CD4-positive, alpha-beta T cell treated with Interferon alpha-2 for 1 hour (primary cell): ENCODE measurements at regions not wholly inside any gene's neighbourhood (a gene's known extent, or its start where the extent isn't known, plus 50 kb on each side); places are given as distances from the start of the nearest gene placed in this dataset.

Experiments used
- DNase-seq, 2 donors: peaks; one replicate each; pipeline ENCODE4 v3.0.0-alpha.2; 2020 to 2022

DNA sequence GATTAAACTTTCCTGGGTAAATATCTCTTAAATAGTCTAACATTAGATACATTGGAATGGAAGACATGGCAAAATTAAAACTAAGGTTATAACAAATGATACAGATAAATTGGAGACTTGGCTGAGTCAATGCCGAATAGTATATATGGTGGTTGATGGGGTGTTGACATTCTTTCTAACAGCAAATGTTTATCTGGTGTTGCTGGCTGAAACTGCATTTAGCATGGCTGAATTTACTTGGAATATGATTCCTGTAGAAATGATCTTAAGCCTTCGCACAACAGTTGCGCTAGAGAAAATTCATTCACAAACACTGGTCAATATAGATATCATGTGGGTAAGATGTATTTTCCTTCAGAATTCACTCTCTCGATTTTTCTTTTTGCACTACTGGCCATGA, 646.0 kb upstream of the CXADR start:
- no peak for DNase-seq

DNA sequence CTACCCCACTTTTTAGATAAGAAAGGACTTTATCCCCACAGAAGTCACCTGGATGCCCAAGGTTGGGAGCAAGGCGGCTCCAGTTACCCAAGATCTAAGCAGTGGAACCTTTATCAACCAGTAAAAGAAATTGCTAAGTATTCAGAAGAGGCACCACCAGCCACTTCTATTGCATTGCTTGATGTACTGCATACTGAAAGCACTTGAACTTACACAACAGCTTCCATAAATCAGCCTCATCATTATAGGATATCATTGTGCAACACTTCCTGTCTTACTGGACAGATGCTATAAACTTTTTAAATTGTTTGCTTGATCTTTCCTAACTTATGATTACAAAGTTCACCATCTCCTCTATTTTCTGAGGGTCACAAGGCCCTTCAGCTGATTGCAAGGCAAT, 642.7 kb upstream of the CXADR start:
- DNase-seq: no peak

DNA sequence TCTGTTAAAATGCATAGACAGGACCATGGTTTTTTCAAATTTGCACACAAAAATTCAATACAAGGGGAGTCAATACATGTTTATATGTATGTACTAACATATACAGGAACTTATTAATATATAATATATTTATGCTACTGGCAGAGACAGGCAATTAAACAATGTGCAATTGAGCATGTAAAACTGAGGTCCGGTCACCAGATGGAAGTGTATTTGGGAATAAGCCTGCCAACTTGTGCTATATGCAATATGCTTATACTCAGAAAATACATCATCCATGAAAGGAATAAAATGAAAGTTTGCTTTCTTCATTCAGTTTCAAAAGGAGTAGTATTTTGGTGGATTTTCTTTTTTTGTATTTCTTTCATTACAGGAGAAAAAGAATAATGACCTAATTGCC, 640.2 kb upstream of the CXADR start:
- no peak for DNase-seq

DNA sequence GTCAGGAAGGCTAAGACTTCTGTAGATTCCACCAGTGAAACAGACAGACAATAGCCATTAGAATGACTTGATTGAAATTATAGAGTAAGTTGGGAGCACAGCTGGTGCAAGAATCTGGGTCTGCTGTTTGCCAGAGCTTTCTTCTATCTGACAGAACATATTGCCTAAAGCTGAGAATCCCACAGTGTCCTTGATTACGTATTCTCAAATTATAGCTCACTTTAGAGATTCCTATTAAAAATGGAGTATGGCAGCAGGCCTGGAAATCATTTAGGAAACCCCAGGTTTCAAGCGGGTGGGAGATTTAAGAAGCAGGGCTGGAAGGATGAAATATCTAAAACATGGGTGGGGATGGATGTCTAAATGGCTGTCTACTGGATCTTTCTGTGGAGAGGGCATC, 639.7 kb upstream of the CXADR start:
- DNase-seq: no peak

GRCh38 chr21:16873596-16873995, 639.2 kb upstream of the CXADR start:
- DNase-seq: no peak

- no peak for DNase-seq
These were observed 633.4 kb upstream of the CXADR start for GRCh38 chr21:16879479-16879878.

DNA sequence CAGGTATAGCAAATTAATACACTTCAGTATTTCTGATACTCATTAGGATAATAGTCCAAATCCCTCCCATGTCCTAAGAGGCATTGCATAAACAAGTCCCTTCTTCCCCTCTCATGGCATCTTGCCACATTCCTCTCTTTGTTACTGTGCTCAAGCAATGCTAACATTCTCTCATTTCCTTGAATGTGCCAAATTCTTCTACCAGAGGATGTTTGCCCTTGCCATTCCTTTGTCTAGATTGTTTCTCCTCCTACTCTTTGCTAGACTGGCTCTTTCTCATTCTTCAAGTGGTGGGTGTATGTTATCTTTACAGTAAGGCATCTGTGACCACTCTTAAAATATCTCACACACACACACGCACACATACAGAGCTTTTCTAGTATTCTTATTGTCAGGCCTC, 621.0 kb upstream of the CXADR start:
- DNase-seq: no peak

DNA sequence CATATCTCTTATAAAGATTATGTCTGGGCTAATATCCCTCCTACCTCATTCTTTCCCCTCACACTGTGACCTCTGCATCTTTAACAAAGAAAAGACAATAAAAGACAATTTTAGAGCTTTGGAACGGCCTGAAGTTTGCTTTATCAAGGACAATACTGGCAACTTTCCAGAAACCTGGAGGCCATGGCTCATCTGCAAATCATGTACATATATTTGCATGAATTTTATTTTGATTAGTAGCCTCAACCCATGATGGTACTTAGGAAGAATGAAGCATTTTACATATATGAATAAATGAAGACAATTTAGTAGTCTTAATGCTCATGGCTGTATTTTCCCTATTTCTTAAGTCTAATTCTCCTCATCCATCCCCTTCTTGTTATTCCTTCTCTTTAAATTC, 612.2 kb upstream of the CXADR start:
- DNase-seq: no peak

GRCh38 chr21:16908077-16908476, 604.8 kb upstream of the CXADR start:
- DNase-seq: no peak

- no peak for DNase-seq
These were observed 602.2 kb upstream of the CXADR start for GRCh38 chr21:16910435-16911165.

DNA sequence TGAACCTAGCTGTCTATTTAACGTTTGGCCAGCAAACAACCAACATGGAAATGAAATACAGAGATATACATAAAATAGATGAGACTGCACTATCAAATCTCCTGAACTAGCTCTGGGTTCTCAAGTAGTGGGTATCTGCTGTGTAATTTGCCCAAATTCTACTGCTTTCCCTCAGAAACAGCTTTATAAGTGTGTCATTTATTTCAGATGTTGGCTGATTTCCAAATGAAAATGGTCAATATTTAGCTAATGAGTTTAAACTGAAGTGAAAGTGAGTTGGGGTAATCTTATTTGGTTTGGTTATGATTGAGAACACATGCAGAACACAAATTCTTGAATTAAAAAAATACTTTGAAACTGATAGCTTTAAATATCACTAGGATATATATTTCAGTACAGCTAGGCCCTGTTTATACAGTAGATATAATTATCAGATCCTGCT, 601.7 kb upstream of the CXADR start:
- DNase-seq: no peak

DNA sequence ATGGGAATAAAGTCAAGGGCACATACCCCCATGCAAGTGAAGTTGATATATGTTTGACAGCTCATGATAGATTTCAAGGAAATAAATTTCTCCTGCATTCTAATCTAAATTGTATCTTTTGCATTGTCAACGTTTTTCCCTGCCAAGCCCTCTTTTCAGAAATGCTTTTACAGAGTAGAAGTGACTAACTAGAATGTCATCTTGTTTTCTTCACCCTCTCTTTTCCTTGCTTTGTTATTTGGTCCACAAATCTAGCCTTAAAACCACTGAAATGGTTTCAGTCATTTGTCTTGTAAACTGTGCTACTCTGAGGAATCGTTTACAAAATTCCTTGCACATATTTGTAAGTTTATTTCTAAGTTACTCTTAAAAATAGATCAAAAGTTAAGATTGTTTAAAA, 600.8 kb upstream of the CXADR start:
- DNase-seq: no peak

GRCh38 chr21:16913010-16913409, 599.8 kb upstream of the CXADR start:
- no peak for DNase-seq

GRCh38 chr21:16928439-16928838, 584.4 kb upstream of the CXADR start:
- no peak for DNase-seq

- no peak for DNase-seq
These were observed 580.5 kb upstream of the CXADR start for GRCh38 chr21:16932314-16932713.

GRCh38 chr21:16942703-16943102, 570.1 kb upstream of the CXADR start:
- DNase-seq: no peak

DNA sequence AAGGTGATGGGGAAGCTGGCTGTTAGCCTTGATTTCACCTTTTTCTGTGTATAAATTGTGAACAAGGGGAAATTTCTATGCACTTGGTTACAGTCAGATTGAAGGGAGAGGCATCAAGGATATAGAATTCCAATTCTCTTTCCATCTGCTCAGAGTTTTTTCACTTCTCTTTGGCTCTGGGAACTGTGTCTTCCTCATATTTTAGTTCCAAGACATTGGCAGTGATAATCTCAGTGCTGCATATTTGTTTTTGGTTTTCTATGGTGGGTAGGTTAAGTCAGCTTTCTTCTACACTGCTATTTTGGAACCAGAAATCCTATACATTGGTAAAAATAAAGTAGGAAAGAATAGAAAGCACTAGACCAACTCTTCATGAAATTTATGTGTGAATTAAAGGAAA, 569.6 kb upstream of the CXADR start:
- no peak for DNase-seq

DNA sequence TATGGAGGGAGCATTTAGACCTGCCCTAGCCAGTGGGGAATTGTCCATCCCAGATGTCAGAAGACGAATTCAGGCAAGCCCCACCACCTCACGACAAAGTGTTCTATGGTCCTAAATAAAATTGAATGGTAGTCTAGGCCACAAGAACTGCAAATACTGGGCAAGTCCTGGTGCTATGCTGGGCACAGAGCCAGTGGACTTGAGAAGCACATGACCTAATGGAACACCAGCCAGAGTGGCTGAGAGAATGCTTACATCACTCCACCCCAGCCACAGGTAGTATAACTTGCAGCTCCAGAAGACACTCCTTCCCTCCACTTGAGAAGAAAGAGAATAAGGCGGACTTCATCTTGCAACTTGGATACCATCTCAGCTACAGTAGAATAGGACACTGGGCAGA, 567.3 kb upstream of the CXADR start:
- DNase-seq: no peak

DNA sequence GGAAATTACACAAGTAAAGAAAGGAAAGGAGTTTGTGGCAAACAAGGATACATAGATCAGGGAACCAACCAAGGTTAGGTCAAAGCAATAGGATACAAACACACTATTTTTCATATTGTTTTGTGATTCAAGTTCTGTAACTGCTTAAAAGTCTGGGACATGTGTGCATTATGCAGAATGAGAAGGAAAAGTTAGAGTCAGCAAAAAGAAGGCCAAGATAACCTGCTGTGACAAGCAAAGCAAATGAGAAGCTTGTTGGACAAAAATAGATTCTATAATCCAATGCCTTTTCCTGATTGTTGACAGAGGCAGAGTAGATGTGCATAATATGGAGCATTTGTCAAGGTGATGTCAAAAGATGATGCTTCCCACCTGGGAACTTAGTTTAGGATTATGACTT, 556.0 kb upstream of the CXADR start:
- DNase-seq: no peak

DNA sequence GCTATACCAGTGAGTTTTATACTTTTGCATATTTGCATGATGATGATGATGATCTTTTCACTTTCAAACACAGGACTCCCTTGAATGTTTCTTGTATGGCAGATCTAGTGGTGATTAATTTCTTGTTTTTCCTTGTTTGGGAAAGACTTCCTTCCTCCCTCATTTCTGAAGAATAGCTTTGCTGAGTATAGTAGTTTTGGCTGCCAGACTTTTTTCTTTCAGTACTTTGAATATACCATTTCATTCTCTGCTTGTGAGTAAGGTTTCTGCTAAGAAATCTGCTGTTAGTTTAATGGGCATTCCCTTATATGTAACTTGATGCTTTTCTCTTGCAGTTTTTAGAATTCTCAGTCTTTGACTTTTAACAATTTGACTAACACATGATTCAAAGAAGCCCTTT, 547.4 kb upstream of the CXADR start:
- DNase-seq: no peak

GRCh38 chr21:16968436-16968835, 544.4 kb upstream of the CXADR start:
- no peak for DNase-seq

DNA sequence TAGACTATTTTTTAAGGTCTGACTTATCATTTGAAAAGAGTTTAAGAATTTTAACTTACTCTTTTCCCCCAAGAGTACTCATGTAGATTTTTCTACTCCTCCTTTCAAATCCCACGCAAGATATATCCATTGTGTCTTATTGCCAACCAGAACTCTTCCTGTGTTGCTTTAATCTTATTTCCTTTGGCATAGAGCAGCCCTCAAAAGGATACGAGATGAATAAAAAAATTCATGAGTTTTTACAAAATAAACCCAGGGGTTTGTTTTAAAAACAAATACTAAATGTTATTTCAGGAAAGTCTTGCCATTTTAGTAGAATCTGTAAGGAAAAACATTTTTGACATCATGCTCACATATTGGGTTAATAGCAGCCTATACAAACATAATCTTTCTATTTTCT, 543.2 kb upstream of the CXADR start:
- DNase-seq: no peak

DNA sequence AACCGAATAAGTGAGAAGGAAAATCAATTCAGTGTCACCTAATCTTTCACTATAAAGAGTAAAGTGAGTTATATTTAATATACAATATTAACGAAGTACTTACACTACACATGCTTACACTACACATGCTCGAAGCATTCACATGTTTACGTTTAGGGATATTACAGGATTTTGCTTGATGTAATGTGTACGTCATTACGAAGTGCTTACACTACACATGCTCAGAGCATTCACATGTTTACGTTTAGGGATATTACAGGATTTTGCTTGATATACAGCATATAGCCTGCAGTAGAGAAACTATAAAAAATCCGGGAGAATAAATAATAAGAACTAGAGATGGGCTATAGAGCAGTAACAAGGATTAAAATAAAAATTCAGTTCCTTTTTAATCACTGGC, 538.8 kb upstream of the CXADR start:
- DNase-seq: no peak

DNA sequence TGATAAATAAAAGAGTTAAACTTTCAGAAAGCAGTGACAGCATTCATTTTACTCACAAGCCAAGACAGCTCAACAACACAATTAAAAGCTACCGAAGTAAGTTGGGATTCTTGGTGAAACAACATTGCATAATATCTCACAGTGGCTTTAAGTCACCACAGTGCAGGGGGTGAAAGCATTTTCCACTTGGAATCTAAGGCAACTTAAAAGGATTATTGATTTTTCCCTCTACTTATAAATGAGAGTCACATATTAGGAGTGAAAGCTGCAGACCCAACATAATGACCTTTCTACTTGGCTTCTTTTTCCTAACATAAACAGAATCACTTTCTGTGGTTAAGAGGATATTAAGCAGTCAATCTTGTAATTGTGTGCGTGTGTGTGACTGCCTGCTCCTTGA, 536.6 kb upstream of the CXADR start:
- no peak for DNase-seq

DNA sequence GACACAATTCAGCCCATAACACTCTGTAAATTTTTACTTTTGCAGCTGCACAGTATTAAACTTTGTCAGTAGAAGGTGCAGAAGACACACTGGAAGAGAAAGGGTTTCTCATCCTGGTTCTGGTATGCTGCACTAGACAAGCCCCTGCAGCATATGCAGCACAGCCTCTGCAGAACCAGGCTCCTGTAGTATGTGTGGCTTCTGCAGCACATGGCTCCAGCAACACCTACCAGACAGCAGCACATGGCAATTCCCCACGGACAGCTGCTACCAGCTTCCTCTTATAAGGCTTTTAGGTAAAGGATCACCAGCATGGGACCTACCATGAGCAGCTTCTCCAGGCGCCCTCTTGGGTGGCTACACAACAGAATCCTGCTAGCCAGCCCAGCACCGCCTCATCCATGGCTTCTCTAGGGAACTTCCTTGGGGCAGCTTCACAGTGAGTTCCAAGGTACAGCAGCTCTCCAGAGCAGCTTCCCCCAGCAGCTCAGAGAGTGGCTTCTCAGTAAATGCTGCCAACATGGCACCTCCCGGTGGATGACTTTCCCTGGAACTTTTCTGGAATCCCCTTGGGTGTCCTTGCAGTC, 534.4 kb upstream of the CXADR start:
- DNase-seq: no peak
